B cell (primary cell): ENCODE measurements at regions not wholly inside any gene's neighbourhood (a gene's known extent, or its start where the extent isn't known, plus 50 kb on each side); places are given as distances from the start of the nearest gene placed in this dataset.

Experiments
- EZH2 ChIP-seq: IDR thresholded peaks from 2 replicates; pipeline ENCODE4 v1.6.1; 2012; ENCODE audit warnings: borderline replicate concordance, low read depth, mild to moderate bottlenecking, moderate library complexity, low read length; ENCODE audit not compliant: insufficient read depth, poor library complexity, severe bottlenecking
- TF ChIP-seq, protein P1 (sequence below): fragments of 200-600 bp; IDR thresholded peaks from one replicate; pipeline ENCODE4 v1.8.0; 2022; ENCODE audit warnings: antibody characterized with exemption, mild to moderate bottlenecking

DNA sequence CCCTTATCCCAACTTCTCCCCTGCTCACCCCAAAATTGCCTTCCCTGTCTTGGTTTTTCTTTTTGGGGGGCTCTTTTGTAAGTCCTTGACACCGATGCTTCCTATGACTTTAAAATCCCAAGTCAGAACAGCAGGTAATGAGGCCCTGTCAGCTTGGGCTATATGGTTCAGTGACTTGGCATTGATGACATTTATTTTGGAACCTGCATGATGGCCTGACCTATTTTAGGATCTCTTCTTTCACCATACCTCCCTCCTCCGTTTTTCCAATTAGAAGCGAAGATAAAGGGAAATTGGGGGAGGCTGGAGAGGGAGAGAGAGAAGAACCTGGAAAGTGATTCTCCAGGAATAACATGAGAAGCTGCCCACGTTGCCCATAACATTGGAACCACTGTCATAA lies 424.9 kb upstream of the AUTS2 start:
- TF ChIP-seq, protein P1, sequence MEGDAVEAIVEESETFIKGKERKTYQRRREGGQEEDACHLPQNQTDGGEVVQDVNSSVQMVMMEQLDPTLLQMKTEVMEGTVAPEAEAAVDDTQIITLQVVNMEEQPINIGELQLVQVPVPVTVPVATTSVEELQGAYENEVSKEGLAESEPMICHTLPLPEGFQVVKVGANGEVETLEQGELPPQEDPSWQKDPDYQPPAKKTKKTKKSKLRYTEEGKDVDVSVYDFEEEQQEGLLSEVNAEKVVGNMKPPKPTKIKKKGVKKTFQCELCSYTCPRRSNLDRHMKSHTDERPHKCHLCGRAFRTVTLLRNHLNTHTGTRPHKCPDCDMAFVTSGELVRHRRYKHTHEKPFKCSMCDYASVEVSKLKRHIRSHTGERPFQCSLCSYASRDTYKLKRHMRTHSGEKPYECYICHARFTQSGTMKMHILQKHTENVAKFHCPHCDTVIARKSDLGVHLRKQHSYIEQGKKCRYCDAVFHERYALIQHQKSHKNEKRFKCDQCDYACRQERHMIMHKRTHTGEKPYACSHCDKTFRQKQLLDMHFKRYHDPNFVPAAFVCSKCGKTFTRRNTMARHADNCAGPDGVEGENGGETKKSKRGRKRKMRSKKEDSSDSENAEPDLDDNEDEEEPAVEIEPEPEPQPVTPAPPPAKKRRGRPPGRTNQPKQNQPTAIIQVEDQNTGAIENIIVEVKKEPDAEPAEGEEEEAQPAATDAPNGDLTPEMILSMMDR = no peak
- TF ChIP-seq EZH2 = no peak
